ENCODE measurements at regions not wholly inside any gene's neighbourhood (a gene's known extent, or its start where the extent isn't known, plus 50 kb on each side); places are given as distances from the start of the nearest gene placed in this dataset.
A peak's percentile ranks its signal among the peaks of the same experiment; 100 is the strongest.

- TF ChIP-seq EZH2 (IDR thresholded peaks at IDR 0.05; ENCODE audit: low read depth, unreplicated experiment) = no peak
- TF ChIP-seq ZNF114 (CRISPR knock-in tag; IDR thresholded peaks at IDR 0.05) = no peak
- no peak for TF ChIP-seq NANOG (IDR thresholded peaks at IDR 0.05; ENCODE audit: borderline replicate concordance)
- no peak for TF ChIP-seq REST (IDR thresholded peaks at IDR 0.05; ENCODE audit: unreplicated experiment)
- TF ChIP-seq JUNB (IDR thresholded peaks at IDR 0.05; ENCODE audit: unreplicated experiment) = no peak
- TF ChIP-seq CTCF (conservative IDR thresholded peaks at IDR 0.05; ENCODE audit: low read depth in 2 of 2) = no peak
- no peak for TF ChIP-seq ETS1 (IDR thresholded peaks at IDR 0.05)
- no peak for TF ChIP-seq ZNF331 (CRISPR knock-in tag; IDR thresholded peaks at IDR 0.05; ENCODE audit: low read depth)
Observed at GRCh38 chr3:82144811-82145210, 383.4 kb upstream of the GBE1 start (continued).

GRCh38 chr3:82143661-82144412 lies 382.4 kb upstream of the GBE1 start:
- Histone ChIP-seq H3K4me2 (no peak overlapping the region), H3K4me3 (no peak overlapping the region), H4K20me1 (replicated peaks; ENCODE audit: insufficient read depth) (no peaks in the 10 kb centered on the region), H3F3A (replicated peaks; ENCODE audit: low read depth) (no peaks in the 10 kb centered on the region), H3K36me3 (ENCODE audit: insufficient read depth) (no peaks in the 10 kb centered on the region), H3K9me2 (ENCODE audit: insufficient read depth) (no peaks in the 10 kb centered on the region), H2AFZ (no peak overlapping the region), H3K27me3 (ENCODE audit: insufficient read depth) (no peaks in the 10 kb centered on the region), H3K27ac (ENCODE audit: low read depth) (no peak overlapping the region), H3K79me2 (replicated peaks; ENCODE audit: insufficient read depth) (no peaks in the 10 kb centered on the region), H3K4me1 (ENCODE audit: insufficient read depth) (peaks cover 5% of the 10 kb centered on the region; the same call in 1 of the 2 replicates)
- DNase-seq (ENCODE audit: low spot score) (no peak), ATAC-seq (no peak)
- no peak overlapping the region for H3K4me3 Mint-ChIP-seq
- 0 out of 2 replicates have a peak overlapping the region, but pooled peaks have one; percentile 27 for H3K27ac Mint-ChIP-seq
- 0 out of 3 replicates have a peak, but pooled peaks cover 4% of the 10 kb centered on the region for H3K9me3 Mint-ChIP-seq
- H3K36me3 Mint-ChIP-seq (ENCODE audit: low read depth) = peaks cover 4% of the 10 kb centered on the region; the same call in 2 of the 3 replicates
- no peak for TF ChIP-seq CTCF (conservative IDR thresholded peaks at IDR 0.05; ENCODE audit: low read depth in 2 of 2)
- TF ChIP-seq ETS1 (IDR thresholded peaks at IDR 0.05) = no peak
- TF ChIP-seq REST (IDR thresholded peaks at IDR 0.05; ENCODE audit: unreplicated experiment) = no peak
- TF ChIP-seq JUNB (IDR thresholded peaks at IDR 0.05; ENCODE audit: unreplicated experiment) = no peak
- TF ChIP-seq ZNF331 (CRISPR knock-in tag; IDR thresholded peaks at IDR 0.05; ENCODE audit: low read depth) = no peak
- TF ChIP-seq EZH2phosphoT487 (IDR thresholded peaks at IDR 0.05; ENCODE audit: unreplicated experiment) = no peak
- no peak for TF ChIP-seq POLR2AphosphoS5 (IDR thresholded peaks at IDR 0.05; ENCODE audit: low read depth)
- no peak for TF ChIP-seq STAT1 (IDR thresholded peaks at IDR 0.05; ENCODE audit: unreplicated experiment)
- H3K4me1 Mint-ChIP-seq = peaks cover 2% of the 10 kb centered on the region; the same call in 1 of the 3 replicates
- no peaks in the 10 kb centered on the region for H3K27me3 Mint-ChIP-seq (ENCODE audit: insufficient read depth, low read depth, poor library complexity)
